SJCRH30 (cell line): ENCODE measurements at regions not wholly inside any gene's neighbourhood (a gene's known extent, or its start where the extent isn't known, plus 50 kb on each side); places are given as distances from the start of the nearest gene placed in this dataset.

Experiments
- DNase-seq, 2 experiments: peaks; one replicate each; pipeline ENCODE4 v3.0.0-alpha.2; 2015 to 2020
- H3K27ac ChIP-seq: fragments of 250-450 bp; sonication (Bioruptor Pico); 2 replicates; pipeline ENCODE4 v1.5.1; 2020; ENCODE audit warnings: mild to moderate bottlenecking, moderate library complexity
- H3K27me3 ChIP-seq: fragments of 250-450 bp; sonication (Bioruptor Pico); 2 replicates; pipeline ENCODE4 v1.5.1; 2020; ENCODE audit warnings: mild to moderate bottlenecking, moderate library complexity
- H3K36me3 ChIP-seq: fragments of 250-450 bp; sonication (Bioruptor Pico); 2 replicates; pipeline ENCODE4 v1.5.1; 2020; ENCODE audit warnings: mild to moderate bottlenecking, moderate library complexity
- H3K4me1 ChIP-seq: fragments of 250-450 bp; sonication (Bioruptor Pico); 2 replicates; pipeline ENCODE4 v1.5.1; 2020; ENCODE audit warnings: mild to moderate bottlenecking, moderate library complexity
- H3K4me3 ChIP-seq: fragments of 250-450 bp; sonication (Bioruptor Pico); 2 replicates; pipeline ENCODE4 v1.5.1; 2020; ENCODE audit warnings: mild to moderate bottlenecking, moderate library complexity
- H3K9me3 ChIP-seq: fragments of 250-450 bp; sonication (Bioruptor Pico); replicated peaks from 2 replicates; pipeline ENCODE4 v1.5.1; 2020; ENCODE audit warnings: mild to moderate bottlenecking, moderate library complexity

DNA sequence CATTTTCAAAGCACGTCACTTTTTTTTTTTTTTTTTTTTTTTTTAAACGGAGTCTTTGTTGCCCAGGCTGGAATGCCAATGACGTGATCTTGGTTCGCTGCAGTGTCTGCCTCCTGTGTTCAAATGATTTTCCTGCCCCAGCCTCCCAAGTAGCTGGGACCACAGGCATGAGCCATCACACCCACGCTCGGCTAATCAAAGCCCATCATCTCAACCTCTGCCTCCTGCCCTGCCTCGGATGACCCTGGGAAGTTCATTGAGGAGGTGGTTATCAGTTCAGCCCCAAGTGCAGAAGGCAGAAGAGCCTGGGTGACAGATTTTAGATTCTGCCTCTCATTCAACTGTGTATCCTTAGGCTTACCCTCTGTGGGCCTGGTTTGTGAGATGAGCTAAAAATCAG is 484.9 kb upstream of the EEF2KMT start:
- H3K4me1 ChIP-seq: no peaks in the 10 kb centered on the region
- H3K36me3 ChIP-seq: no peaks in the 10 kb centered on the region
- no peaks in the 10 kb centered on the region for H3K27me3 ChIP-seq
- no peak overlapping the region for H3K27ac ChIP-seq
- no peaks in the 10 kb centered on the region for H3K9me3 ChIP-seq
- no peak overlapping the region for H3K4me3 ChIP-seq
- no peak for DNase-seq

DNA sequence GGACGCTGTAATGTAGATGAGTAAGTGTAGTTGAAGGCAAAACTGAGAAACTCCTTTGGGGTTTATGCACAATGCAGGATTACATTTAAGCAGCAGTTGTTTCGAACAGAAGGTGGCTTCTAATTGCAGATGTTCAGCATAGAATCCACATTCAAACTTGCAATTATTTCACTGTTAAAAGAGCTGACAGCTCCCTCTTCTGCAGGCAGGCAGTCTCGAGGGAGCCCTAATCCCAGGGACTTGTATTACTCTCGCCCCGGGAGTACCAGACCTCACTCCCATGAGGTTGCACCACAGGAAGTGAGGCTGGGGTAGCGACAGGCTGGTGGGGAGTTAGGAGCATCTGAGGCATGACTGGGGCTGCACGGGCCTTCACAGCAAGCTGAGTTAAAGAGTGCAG is 484.3 kb upstream of the EEF2KMT start:
- Histone ChIP-seq H3K4me1 (no peaks in the 10 kb centered on the region), H3K4me3 (no peak overlapping the region), H3K27ac (no peak overlapping the region), H3K27me3 (no peaks in the 10 kb centered on the region), H3K36me3 (no peaks in the 10 kb centered on the region), H3K9me3 (no peaks in the 10 kb centered on the region)
- DNase-seq: no peak

DNA sequence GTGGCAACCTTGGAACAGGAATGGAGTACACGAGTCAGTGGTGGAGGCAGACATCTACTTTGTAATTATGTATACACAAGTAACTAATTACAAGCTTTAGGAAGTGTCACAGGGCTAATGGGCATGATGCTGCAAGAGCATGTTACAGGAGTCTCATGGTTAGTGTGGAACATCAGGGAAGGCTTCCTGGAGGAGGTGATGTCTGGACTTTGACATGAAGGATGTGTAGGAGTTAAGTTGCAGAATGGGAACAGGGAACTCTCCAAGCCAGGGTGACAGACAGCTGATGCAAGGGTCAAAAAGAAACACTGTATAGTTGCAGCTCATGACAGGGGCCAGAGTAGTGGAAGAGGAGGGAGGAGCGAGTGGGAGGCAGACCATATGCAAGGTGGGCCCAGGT is 483.8 kb upstream of the EEF2KMT start:
- DNase-seq: no peak
- Histone ChIP-seq H3K9me3 (no peaks in the 10 kb centered on the region), H3K27ac (no peak overlapping the region), H3K36me3 (no peaks in the 10 kb centered on the region), H3K27me3 (no peaks in the 10 kb centered on the region), H3K4me3 (no peak overlapping the region), H3K4me1 (no peaks in the 10 kb centered on the region)

DNA sequence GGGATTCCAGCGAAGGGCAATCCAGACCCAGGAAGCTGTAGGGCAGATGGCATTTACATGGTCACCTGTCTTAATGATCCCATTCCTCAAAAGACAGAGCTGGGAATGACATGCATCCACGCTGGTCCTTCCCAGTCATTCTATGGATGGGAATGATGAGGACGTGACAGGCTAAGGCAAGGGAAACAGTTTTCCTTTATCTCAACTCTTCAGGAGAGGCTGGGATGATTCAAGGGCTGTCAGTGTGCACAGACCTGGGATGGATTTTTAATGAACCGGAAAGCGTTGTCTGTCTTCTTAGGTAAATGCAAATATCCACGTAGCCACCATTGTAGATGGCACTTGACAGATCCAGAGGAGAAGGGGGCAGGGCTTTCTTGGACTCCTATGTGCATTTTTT is 483.2 kb upstream of the EEF2KMT start:
- H3K27me3 ChIP-seq: no peaks in the 10 kb centered on the region
- no peaks in the 10 kb centered on the region for H3K9me3 ChIP-seq
- no peak overlapping the region for H3K27ac ChIP-seq

DNA sequence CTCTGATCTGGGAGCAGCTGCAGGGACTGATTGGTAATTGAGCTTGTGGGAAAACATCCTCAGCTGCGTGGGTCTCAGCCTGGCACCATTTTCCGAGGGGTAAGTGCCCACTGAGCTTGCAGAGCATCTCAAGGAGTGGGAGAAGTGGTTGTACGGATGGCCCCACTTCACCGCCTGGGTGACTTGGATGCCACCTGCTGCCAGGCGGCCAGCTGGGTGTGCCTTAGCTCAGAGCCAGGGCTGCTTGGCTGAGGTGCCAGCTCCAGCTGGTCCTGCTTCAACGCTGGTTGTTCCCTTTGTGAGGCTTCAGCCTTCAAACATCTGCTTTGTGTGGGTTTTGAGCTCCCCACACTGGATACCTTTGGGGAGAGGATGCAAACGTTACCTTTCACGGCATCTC is 482.7 kb upstream of the EEF2KMT start:
- no peaks in the 10 kb centered on the region for H3K27me3 ChIP-seq
- no peaks in the 10 kb centered on the region for H3K36me3 ChIP-seq
- H3K9me3 ChIP-seq: no peaks in the 10 kb centered on the region
- H3K4me1 ChIP-seq: no peaks in the 10 kb centered on the region
- H3K27ac ChIP-seq: no peak overlapping the region
- DNase-seq: no peak
- no peak overlapping the region for H3K4me3 ChIP-seq

More for the DNA sequence above, 483.2 kb upstream of the EEF2KMT start:
- DNase-seq: no peak
- no peaks in the 10 kb centered on the region for H3K36me3 ChIP-seq
- H3K4me1 ChIP-seq: no peaks in the 10 kb centered on the region
- H3K4me3 ChIP-seq: no peak overlapping the region

DNA sequence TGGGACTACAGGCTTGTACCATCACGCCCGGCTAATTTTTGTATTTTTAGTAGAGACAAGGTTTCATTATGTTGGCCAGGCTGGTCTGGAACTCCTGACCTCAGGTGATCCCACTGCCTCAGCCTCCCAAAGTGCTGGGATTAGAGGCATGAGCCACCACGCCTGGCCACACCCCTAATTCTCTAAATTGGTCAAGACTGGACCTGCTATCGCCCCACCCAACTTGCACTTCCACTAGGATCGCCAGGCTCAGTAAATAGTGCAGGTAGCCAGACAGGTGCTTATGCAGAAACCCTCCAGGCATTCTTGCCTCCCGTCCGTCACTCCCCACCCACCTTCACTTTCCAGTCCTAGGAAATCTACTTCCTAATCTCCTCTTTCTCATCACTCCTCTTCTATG is 481.4 kb upstream of the EEF2KMT start:
- DNase-seq: no peak
- no peaks in the 10 kb centered on the region for H3K36me3 ChIP-seq

DNA sequence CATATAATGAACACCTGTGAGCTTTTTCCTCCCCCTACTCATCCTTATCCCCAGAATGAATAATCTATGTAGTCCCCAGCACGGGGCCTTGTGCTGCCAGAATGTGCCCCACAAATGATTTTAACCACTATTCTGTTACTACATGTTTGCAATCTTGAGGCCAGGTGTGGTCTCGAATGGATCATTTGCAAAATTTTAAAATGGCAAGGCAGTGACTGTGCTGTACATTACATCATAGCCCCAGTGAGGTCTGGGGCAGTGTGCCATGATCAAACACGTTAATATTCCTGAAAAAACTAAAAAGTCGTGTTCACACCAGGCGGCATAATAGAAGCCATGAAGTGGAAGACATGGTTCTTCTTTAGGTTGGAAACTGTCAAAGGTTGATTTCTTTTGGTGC is 479.9 kb upstream of the EEF2KMT start:
- Histone ChIP-seq H3K4me3 (no peak overlapping the region), H3K9me3 (no peaks in the 10 kb centered on the region), H3K27ac (no peak overlapping the region)

More for the DNA sequence above, 481.4 kb upstream of the EEF2KMT start:
- Histone ChIP-seq H3K9me3 (no peaks in the 10 kb centered on the region), H3K27ac (no peak overlapping the region), H3K27me3 (no peaks in the 10 kb centered on the region), H3K4me3 (no peak overlapping the region), H3K4me1 (no peaks in the 10 kb centered on the region)

DNA sequence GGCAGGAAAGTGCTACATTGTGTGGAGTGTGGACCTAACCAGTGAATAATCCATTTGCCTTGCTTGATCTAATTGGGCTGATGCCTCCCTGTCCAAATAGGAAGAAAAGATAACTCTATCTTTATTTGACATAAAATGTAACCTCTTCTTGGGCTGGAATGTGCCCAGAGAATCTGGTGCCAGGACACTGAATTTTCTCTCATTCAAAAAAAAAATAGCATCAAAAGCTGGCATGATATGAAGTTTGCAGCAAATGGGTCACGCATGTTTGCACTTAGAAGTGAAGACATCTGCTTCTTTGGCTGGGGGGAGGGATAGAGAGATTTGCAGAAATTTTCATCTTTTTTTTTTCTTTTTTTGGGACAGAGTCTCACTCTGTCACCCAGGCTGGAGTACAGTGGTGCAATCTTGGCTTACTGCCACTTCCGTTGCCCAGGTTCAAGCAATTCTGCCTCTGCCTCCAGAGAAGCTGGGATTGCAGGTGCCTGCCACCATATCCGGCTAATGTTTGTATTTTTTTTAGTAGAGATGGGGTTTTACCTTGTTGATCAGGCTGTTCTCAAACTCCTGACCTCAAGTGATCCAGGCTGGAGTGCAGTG is 478.2 kb upstream of the EEF2KMT start:
- Histone ChIP-seq H3K4me1 (no peaks in the 10 kb centered on the region), H3K4me3 (no peak overlapping the region), H3K36me3 (no peaks in the 10 kb centered on the region), H3K27ac (no peak overlapping the region), H3K9me3 (no peaks in the 10 kb centered on the region), H3K27me3 (no peaks in the 10 kb centered on the region)
- DNase-seq: no peak

More for the DNA sequence above, 479.9 kb upstream of the EEF2KMT start:
- Histone ChIP-seq H3K36me3 (no peaks in the 10 kb centered on the region), H3K27me3 (no peaks in the 10 kb centered on the region), H3K4me1 (no peaks in the 10 kb centered on the region)
- DNase-seq: no peak

DNA sequence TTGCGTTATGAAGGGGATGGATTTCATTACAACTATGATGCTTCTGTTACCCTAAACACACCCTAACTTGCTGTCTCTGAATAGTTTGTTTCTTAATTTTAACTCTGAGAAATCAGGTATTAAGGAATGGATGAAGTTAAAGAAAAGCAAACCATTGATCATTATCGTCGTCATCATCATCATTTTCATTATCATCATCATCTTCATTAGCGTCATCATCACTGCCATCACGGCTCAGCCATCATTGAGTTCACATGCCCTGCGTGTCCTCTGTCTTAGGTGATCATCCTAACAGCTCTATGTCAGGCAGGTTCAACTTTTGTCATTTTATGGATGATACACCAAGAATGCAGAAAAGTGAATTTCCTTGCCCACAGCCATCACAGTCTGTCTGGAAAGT is 477.5 kb upstream of the EEF2KMT start:
- no peaks in the 10 kb centered on the region for H3K4me1 ChIP-seq
- no peak overlapping the region for H3K4me3 ChIP-seq
- no peak for DNase-seq
- H3K27me3 ChIP-seq: no peaks in the 10 kb centered on the region
- H3K9me3 ChIP-seq: no peaks in the 10 kb centered on the region
- no peak overlapping the region for H3K27ac ChIP-seq
- no peaks in the 10 kb centered on the region for H3K36me3 ChIP-seq

DNA sequence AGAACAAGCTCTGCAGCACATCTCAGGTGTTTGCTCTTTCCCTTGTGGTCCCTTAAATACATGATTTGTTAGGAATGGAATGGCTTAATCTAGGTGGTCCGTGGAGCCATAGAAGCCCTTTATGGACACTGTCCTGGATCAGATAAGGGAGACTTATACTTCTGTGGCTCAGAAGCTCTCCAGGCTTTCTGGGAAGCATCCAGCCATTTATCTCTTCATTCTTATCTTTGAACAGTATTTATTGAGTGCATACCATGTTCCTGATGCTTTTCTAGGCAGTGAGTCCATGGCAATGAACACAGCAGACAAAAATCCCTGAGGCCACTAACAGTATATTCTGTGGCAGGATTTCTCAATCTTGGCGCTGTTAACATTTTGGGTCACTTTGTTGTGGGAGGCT is 474.5 kb upstream of the EEF2KMT start:
- no peaks in the 10 kb centered on the region for H3K4me1 ChIP-seq
- no peak for DNase-seq
- H3K9me3 ChIP-seq: no peaks in the 10 kb centered on the region
- no peaks in the 10 kb centered on the region for H3K27me3 ChIP-seq
- no peaks in the 10 kb centered on the region for H3K36me3 ChIP-seq
- no peak overlapping the region for H3K4me3 ChIP-seq
- no peak overlapping the region for H3K27ac ChIP-seq

DNA sequence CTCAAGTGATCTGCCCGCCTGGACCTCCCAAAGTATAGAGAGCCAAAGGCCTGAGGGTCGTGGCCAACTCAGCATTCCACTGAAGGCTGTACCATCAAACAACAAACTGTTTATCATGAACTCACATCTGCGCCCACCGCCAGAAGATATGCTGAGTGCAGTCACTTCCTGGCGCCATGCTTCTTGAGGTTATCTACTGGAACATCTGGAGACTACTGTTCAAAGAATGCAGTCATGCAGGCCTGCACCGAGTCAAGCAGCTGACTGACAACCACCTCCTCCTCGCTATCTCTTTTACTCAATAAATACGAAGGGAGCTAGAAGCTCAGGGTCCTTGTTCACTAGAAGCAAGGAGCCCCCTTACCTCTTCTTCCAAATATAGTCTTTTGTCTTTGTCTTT is 473.9 kb upstream of the EEF2KMT start:
- no peaks in the 10 kb centered on the region for H3K4me1 ChIP-seq
- no peak overlapping the region for H3K4me3 ChIP-seq
- no peak overlapping the region for H3K27ac ChIP-seq
- no peaks in the 10 kb centered on the region for H3K36me3 ChIP-seq
- H3K27me3 ChIP-seq: no peaks in the 10 kb centered on the region
- no peak for DNase-seq
- no peaks in the 10 kb centered on the region for H3K9me3 ChIP-seq

DNA sequence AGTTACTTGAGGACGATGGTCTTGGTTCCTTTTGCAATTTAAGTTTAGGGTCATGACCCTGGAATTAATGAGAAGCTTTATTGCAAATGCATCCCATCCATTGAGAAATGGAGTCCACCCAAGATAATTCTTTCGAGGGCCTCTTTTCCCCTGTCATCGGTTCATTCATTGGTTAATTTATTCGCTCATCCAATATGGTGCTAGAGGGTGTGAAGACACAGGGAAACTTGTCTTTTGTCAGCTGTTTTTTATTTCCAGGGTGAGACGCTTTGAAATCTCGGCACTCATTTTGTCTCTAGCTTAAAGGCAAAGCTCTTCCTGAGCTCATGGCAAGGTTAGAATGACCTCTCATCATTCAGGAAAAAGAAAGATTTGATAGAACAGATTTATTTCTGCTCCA is 464.2 kb upstream of the EEF2KMT start:
- no peaks in the 10 kb centered on the region for H3K27me3 ChIP-seq
- H3K9me3 ChIP-seq: no peaks in the 10 kb centered on the region
- H3K36me3 ChIP-seq: no peaks in the 10 kb centered on the region
- no peak overlapping the region for H3K27ac ChIP-seq
- no peaks in the 10 kb centered on the region for H3K4me1 ChIP-seq
- H3K4me3 ChIP-seq: no peak overlapping the region
- DNase-seq: no peak

DNA sequence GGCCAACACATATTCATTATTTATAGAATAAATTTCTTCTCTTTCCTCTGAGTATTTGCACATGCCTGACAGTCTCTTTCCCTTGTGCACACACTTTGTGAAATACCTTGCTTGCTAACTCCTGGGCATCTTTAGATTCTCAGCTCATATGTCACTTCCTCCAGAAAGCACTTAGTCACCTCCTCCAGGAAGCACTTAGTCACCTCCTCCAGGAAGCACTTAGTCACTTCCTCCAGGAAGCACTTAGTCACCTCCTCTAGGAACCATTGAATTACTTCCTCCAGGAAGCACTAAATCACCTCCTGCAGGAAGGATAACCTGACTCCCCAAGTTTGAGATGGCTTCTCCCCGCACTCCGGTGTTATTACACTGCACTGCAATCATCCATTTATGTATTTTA is 462.5 kb upstream of the EEF2KMT start:
- Histone ChIP-seq H3K27me3 (no peaks in the 10 kb centered on the region), H3K9me3 (no peaks in the 10 kb centered on the region), H3K4me1 (no peaks in the 10 kb centered on the region), H3K4me3 (no peak overlapping the region), H3K27ac (no peak overlapping the region), H3K36me3 (no peaks in the 10 kb centered on the region)
- DNase-seq: no peak

DNA sequence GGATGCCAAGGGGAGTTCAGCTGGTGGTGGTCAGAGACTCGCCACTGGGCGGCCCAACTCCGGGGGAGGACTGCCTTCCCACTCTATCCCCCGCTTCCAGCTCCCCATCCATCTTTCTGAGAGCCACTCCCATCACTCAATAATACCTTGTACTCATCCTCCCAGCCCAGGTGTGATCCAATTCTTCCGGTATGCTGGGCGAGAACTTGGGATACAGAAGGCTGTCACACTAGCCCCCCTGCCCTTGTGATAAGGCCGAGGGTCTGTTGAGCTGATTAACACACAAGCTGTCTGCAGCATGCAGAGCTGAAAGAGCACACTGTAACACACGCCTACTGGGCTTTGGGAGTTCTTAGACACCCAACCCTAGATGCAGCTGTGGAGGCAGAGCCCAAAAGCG is 460.4 kb upstream of the EEF2KMT start:
- no peaks in the 10 kb centered on the region for H3K36me3 ChIP-seq
- no peaks in the 10 kb centered on the region for H3K4me1 ChIP-seq
- DNase-seq: no peak
- no peaks in the 10 kb centered on the region for H3K27me3 ChIP-seq
- H3K4me3 ChIP-seq: no peak overlapping the region
- no peak overlapping the region for H3K27ac ChIP-seq
- no peaks in the 10 kb centered on the region for H3K9me3 ChIP-seq

DNA sequence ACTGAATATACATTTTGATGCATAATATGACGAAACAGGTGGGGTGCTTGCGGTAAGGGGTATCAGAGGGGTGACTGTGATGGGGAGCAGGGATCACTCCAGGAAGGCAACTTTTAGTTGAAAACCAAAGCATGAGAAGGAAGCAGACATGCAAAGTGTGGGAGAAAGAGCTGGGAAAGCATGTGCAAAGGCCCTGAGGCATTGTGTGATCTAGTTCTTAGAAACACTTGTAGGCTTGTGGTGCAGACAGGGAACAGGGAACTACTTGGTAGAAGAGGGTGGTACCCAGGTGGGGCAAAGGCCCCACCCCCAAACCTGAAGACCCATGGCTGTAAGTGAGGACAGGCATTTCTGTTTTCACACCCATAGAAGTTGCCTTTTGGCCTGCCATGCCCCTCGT is 459.9 kb upstream of the EEF2KMT start:
- DNase-seq: no peak
- Histone ChIP-seq H3K9me3 (no peaks in the 10 kb centered on the region), H3K27ac (no peak overlapping the region), H3K36me3 (no peaks in the 10 kb centered on the region), H3K27me3 (no peaks in the 10 kb centered on the region), H3K4me1 (no peaks in the 10 kb centered on the region), H3K4me3 (no peak overlapping the region)

DNA sequence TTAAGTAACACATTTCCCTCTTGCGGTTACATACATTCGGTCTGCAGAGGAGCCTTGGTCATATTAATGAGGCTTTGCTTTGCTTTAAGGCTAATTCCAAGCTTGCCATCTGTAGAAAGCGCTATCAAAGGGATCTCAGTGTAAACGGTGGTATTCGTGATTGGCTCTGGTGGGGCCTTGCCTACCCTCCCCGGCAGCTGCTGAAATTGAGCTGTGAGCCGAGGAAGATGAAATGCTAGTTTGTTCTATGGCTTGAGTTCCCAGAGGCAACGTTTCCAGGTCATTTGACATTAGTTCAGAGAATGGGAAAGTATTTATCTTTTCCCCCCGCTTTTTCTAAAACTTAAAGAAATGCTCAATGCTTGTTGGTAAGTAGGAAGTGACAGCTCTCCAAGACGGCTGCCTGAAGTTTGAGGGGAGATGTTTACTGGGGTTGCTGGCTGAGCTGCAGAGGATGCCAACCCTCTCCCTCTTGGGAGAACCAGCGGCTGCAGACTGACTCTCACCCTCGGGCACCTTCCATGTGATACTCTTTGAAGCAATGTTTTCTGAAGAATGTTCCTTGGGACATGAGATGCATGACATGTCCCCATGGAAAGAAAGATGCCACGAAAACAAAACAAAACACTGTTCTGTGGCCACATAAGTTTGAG is 458.7 kb upstream of the EEF2KMT start:
- H3K27me3 ChIP-seq: no peaks in the 10 kb centered on the region
- H3K4me3 ChIP-seq: no peak overlapping the region
- no peaks in the 10 kb centered on the region for H3K9me3 ChIP-seq
- DNase-seq: no peak
- H3K4me1 ChIP-seq: peaks cover 2% of the 10 kb centered on the region
- H3K36me3 ChIP-seq: no peaks in the 10 kb centered on the region
- no peak overlapping the region for H3K27ac ChIP-seq
